ENCODE measurements at regions not wholly inside any gene's neighbourhood (a gene's known extent, or its start where the extent isn't known, plus 50 kb on each side); places are given as distances from the start of the nearest gene placed in this dataset.

DNA sequence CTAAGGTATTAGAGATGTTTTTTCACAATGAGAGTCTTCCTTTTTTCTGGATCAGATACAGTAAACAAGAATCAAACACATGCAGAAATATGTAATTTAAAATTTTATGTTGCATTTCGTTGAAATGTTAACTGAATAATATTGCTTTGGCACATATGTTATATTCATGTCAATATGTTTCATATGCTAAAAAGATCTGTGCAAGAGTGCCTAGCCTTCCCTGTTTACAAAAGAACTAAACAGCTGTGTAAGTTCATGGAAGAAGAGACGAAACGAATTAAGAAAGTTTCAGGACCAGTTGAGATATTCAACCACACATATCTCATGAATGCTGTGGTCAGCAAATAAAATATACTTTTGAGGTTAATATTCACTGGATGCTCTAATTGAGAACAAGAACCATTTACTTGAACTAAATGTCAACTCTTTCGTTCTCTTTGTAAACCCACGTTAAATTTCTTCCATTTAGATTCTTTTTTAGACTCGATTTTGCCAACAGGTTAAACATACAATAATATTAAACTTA lies 289.5 kb downstream of the FOXG1 start:
- Histone ChIP-seq H3K4me2 (ENCODE audit: insufficient read depth, low read length) (no peak overlapping the region), H3K79me2 (ENCODE audit: control insufficient read depth, insufficient read depth, low read length) (no peaks in the 10 kb centered on the region), H3K27ac (ENCODE audit: extremely low read depth, low read depth, low read length) (no peak overlapping the region), H3K9me3 (replicated peaks; ENCODE audit: control insufficient read depth, insufficient read depth, low read depth, low read length) (no peaks in the 10 kb centered on the region), H3K4me3 (no peak overlapping the region), H3K9me1 (ENCODE audit: control insufficient read depth, insufficient read depth, low read length) (no peaks in the 10 kb centered on the region), H3K4me1 (replicated peaks in 1 of 2; ENCODE audit: control insufficient read depth in 2 of 2, insufficient read depth in 2 of 2, low read length in 2 of 2) (no peaks in the 10 kb centered on the region), H3K9ac (ENCODE audit: insufficient read depth in 1 of 2, low read depth in 2 of 2, low read length in 2 of 2) (no peak overlapping the region), H3K36me3 (ENCODE audit: control insufficient read depth, insufficient read depth, low read length) (no peaks in the 10 kb centered on the region), H2AFZ (ENCODE audit: low read depth, low read length) (no peak overlapping the region), H3K27me3 (ENCODE audit: control insufficient read depth in 2 of 2, insufficient read depth in 2 of 2, low read length in 2 of 2) (no peaks in the 10 kb centered on the region), H4K20me1 (replicated peaks; ENCODE audit: control insufficient read depth, insufficient read depth, low read length) (no peaks in the 10 kb centered on the region)
- intact Hi-C loops (cut with micrococcal nuclease) = no loop called here
- WGBS (ENCODE audit: insufficient coverage, low coverage, missing lambda C conversion rate) = 14% methylated on average over 6 of the region's 6 CpGs
- no peak for ATAC-seq
- in situ Hi-C loops (cut with MboI) = no loop called here
- no peak for TF ChIP-seq SIX5 (IDR thresholded peaks at IDR 0.05; ENCODE audit: borderline replicate concordance in 1 of 2, insufficient read depth in 1 of 2, low read depth in 1 of 2, low read length in 2 of 2)
- 0 out of 2 replicates have a peak, but pooled peaks have one; percentile 19 for TF ChIP-seq ZNF316 (IDR thresholded peaks at IDR 0.05)
- TF ChIP-seq U2AF2 (optimal IDR thresholded peaks at IDR 0.05; ENCODE audit: low read depth, low read length) = no peak
- TF ChIP-seq THRAP3 (IDR thresholded peaks at IDR 0.05; ENCODE audit: borderline replicate concordance) = no peak
- POLR2A ChIA-PET = no interaction called here
- no peak for FAIRE-seq
- DNase-seq (ENCODE audit: extremely low read depth in 1 of 4, low spot score in 3 of 4) = no peak
- CTCF ChIA-PET (ENCODE audit: low intra/inter-chr PET ratio) = no interaction called here
- no TSS peak for BruUV-seq (replicated peaks)

DNA sequence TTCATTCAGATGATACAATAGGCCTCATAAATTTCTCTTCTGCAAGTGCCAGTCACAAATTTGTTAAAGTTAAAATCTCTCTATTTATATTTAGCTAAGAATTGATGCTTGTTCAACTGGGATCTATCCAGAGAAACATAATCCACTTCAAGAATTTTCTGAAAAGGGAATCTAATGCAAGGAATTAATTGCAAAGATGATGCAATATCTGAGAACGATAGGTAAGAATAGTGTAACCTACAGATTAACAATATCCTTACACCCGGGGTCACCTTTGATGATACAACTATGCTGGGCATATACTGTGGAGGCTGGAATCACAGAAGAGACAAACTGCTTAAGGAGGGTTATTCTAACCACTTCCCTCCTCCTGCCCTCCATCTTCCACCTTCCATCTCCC lies 295.1 kb downstream of the FOXG1 start:
- H3K4me2 ChIP-seq (ENCODE audit: insufficient read depth, low read length) = no peak overlapping the region
- no peaks in the 10 kb centered on the region for H3K9me3 ChIP-seq (replicated peaks; ENCODE audit: control insufficient read depth, insufficient read depth, low read depth, low read length)
- no peak overlapping the region for H3K4me3 ChIP-seq
- H3K79me2 ChIP-seq (ENCODE audit: control insufficient read depth, insufficient read depth, low read length) = no peaks in the 10 kb centered on the region
- no peaks in the 10 kb centered on the region for H3K36me3 ChIP-seq (ENCODE audit: control insufficient read depth, insufficient read depth, low read length)
- H3K27me3 ChIP-seq (ENCODE audit: control insufficient read depth in 2 of 2, insufficient read depth in 2 of 2, low read length in 2 of 2) = no peaks in the 10 kb centered on the region
- in situ Hi-C loops (cut with MboI) (no loop called here), intact Hi-C loops (cut with micrococcal nuclease) (no loop called here)
- no peak overlapping the region for H3K27ac ChIP-seq (ENCODE audit: extremely low read depth, low read depth, low read length)
- FAIRE-seq (no peak), DNase-seq (ENCODE audit: extremely low read depth in 1 of 4, low spot score in 3 of 4) (no peak), ATAC-seq (no peak)
- no peak overlapping the region for H2AFZ ChIP-seq (ENCODE audit: low read depth, low read length)
- H3K9me1 ChIP-seq (ENCODE audit: control insufficient read depth, insufficient read depth, low read length) = no peaks in the 10 kb centered on the region
- no peaks in the 10 kb centered on the region for H4K20me1 ChIP-seq (replicated peaks; ENCODE audit: control insufficient read depth, insufficient read depth, low read length)
- BruUV-seq (replicated peaks) = no TSS peak
- no peaks in the 10 kb centered on the region for H3K4me1 ChIP-seq (replicated peaks in 1 of 2; ENCODE audit: control insufficient read depth in 2 of 2, insufficient read depth in 2 of 2, low read length in 2 of 2)
- no peak overlapping the region for H3K9ac ChIP-seq (ENCODE audit: insufficient read depth in 1 of 2, low read depth in 2 of 2, low read length in 2 of 2)
- CTCF ChIA-PET (ENCODE audit: low intra/inter-chr PET ratio) = no interaction called here
- POLR2A ChIA-PET = no interaction called here
- WGBS (ENCODE audit: insufficient coverage, low coverage, missing lambda C conversion rate) = 24% methylated on average over 2 of the region's 2 CpGs
- TF ChIP-seq CEBPB (tag; IDR thresholded peaks at IDR 0.05) (0 out of 2 replicates have a peak, but pooled peaks have one; percentile 14), TCF7 (IDR thresholded peaks at IDR 0.05; ENCODE audit: borderline replicate concordance) (no peak), ATF3 (IDR thresholded peaks at IDR 0.05) (peak; percentile 49; the same call in 1 of the 2 replicates), ATF3 (CRISPR knock-in tag; conservative IDR thresholded peaks at IDR 0.05) (no peak), ATF4 (CRISPR knock-in tag; IDR thresholded peaks at IDR 0.05) (peak; percentile 24; the same call in 1 of the 2 replicates), CEBPG (CRISPR knock-in tag; IDR thresholded peaks at IDR 0.05) (no peak), CEBPG (tag; conservative IDR thresholded peaks at IDR 0.05 in 1 of 2, IDR thresholded peaks at IDR 0.05 in 1 of 2) (peak in 1 of 2 experiments; percentile 73; a peak in 2 of 4 replicates)
